ENCODE measurements at regions not wholly inside any gene's neighbourhood (a gene's known extent, or its start where the extent isn't known, plus 50 kb on each side); places are given as distances from the start of the nearest gene placed in this dataset.
"Not testable (repeated sequence)": the region's sequence is repeated elsewhere in the genome, so short reads cannot be mapped to it uniquely, and the experiment has no call there.

GRCh38 chr14:34053666-34054065 lies 102.8 kb upstream of the EGLN3 start:
- Mint-ChIP-seq H3K9me3 (peaks cover 5 to 8% of the 10 kb centered on the region in 2 donors), H3K27ac (no peak overlapping the region)

GRCh38 chr14:34052658-34053014 lies 101.8 kb upstream of the EGLN3 start:
- peaks cover 0 to 7% of the 10 kb centered on the region in 2 donors for H3K27me3 Mint-ChIP-seq
- H3K27ac Mint-ChIP-seq: no peak overlapping the region
- peaks cover 5 to 8% of the 10 kb centered on the region in 2 donors for H3K9me3 Mint-ChIP-seq
- no peak for DNase-seq
- H3K36me3 Mint-ChIP-seq (ENCODE audit: insufficient read depth): no peaks in the 10 kb centered on the region
- ATAC-seq (replicated peaks): no peak
- peak overlapping the region; percentile 2 to 11 for H3K4me3 Mint-ChIP-seq
- peaks cover 0 to 16% of the 10 kb centered on the region in 2 donors for H3K4me1 Mint-ChIP-seq (ENCODE audit: low read depth in 2 of 2)

More at GRCh38 chr14:34053666-34054065, 102.8 kb upstream of the EGLN3 start:
- peaks cover 0 to 7% of the 10 kb centered on the region in 2 donors for H3K27me3 Mint-ChIP-seq
- H3K4me1 Mint-ChIP-seq (ENCODE audit: low read depth in 2 of 2): peaks cover 0 to 16% of the 10 kb centered on the region in 2 donors
- DNase-seq (no peak), ATAC-seq (replicated peaks) (no peak)
- H3K36me3 Mint-ChIP-seq (ENCODE audit: insufficient read depth): no peaks in the 10 kb centered on the region
- no peak overlapping the region for H3K4me3 Mint-ChIP-seq

GRCh38 chr14:34051966-34052657 lies 101.2 kb upstream of the EGLN3 start:
- DNase-seq (no peak), ATAC-seq (replicated peaks) (no peak)
- Mint-ChIP-seq H3K9me3 (peaks cover 5 to 8% of the 10 kb centered on the region in 2 donors), H3K27ac (no peak overlapping the region), H3K36me3 (ENCODE audit: insufficient read depth) (no peaks in the 10 kb centered on the region), H3K4me1 (ENCODE audit: low read depth in 2 of 2) (peaks cover 0 to 16% of the 10 kb centered on the region in 2 donors), H3K4me3 (peak overlapping the region in 1 of 2 donors; percentile 2), H3K27me3 (peaks cover 0 to 7% of the 10 kb centered on the region in 2 donors)

GRCh38 chr14:34050606-34051005 lies 99.7 kb upstream of the EGLN3 start:
- H3K27me3 Mint-ChIP-seq: peaks cover 0 to 7% of the 10 kb centered on the region in 2 donors
- ATAC-seq (replicated peaks): no peak
- no peak overlapping the region for H3K27ac Mint-ChIP-seq
- peaks cover 0 to 19% of the 10 kb centered on the region in 2 donors for H3K4me1 Mint-ChIP-seq (ENCODE audit: low read depth in 2 of 2)
- H3K4me3 Mint-ChIP-seq: no peak overlapping the region
- H3K9me3 Mint-ChIP-seq: peaks cover 5 to 8% of the 10 kb centered on the region in 2 donors
- DNase-seq: no peak
- H3K36me3 Mint-ChIP-seq (ENCODE audit: insufficient read depth): no peaks in the 10 kb centered on the region

- Mint-ChIP-seq H3K27ac (no peak overlapping the region), H3K4me1 (ENCODE audit: low read depth in 2 of 2) (peaks cover 0 to 19% of the 10 kb centered on the region in 2 donors), H3K27me3 (peaks cover 0 to 7% of the 10 kb centered on the region in 2 donors), H3K4me3 (no peak overlapping the region), H3K36me3 (ENCODE audit: insufficient read depth) (no peaks in the 10 kb centered on the region), H3K9me3 (peaks cover 5 to 8% of the 10 kb centered on the region in 2 donors)
- ATAC-seq (replicated peaks) (no peak), DNase-seq (no peak)
Observed at GRCh38 chr14:34049790-34050189, 98.9 kb upstream of the EGLN3 start.

DNA sequence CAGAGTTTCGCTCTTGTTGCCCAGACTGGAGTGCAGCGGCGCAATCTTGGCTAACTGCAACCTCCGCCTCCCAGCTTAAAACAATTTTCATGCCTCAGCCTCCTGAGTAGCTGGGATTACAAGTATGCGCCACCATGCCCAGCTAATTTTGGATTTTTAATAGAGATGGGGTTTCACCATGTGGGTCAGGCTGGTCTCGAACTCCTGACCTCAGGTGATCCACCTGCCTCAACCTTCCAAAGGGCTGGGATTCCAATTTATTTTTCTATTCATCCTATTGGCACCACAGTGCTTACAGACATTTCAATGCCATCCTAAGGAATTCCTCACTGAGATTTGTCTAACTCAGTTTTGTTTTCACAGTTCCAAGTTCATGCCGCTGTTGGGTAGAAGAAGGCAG lies 98.3 kb upstream of the EGLN3 start:
- peaks cover 0 to 24% of the 10 kb centered on the region in 2 donors for H3K4me1 Mint-ChIP-seq (ENCODE audit: low read depth in 2 of 2)
- not testable (repeated sequence) for H3K27me3 Mint-ChIP-seq; H3K9me3 Mint-ChIP-seq; ATAC-seq (replicated peaks); H3K4me3 Mint-ChIP-seq; H3K27ac Mint-ChIP-seq; H3K36me3 Mint-ChIP-seq (ENCODE audit: insufficient read depth); DNase-seq

DNA sequence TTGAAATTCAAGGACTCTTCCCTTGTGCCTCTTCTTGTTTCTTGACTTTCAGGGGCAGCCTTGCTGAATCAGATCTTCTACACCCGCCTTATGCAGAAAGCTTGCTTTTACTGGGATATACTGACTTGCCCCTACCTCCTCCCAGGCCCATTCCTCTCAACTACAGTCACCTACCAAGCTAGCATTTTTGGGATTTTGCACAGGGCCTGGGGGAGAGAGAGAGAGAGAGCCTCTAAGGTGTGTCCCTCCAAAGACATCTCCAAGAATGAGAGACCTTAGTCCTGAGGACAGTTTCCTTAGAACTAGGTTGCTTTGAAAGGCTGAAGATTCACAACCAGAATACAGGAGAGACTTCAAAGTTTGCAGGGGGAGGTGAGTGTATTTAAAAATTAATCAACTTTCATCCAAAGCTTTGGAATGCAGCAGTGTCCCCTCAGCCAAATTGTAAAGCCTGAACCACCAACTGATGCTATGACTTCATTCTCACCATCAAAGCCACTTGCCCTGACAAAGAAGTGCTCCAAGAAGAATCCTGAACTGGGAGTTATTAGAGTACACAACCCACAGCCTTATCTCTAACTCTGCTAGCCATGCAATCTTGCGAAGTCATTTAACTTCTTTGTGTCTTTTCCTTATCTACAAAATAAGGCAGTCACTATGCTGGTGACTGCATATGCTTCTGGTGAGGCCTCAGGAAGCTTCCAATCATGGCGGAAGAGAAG lies 96.1 kb upstream of the EGLN3 start:
- no peak for ATAC-seq (replicated peaks)
- H3K27ac Mint-ChIP-seq: no peak overlapping the region
- H3K9me3 Mint-ChIP-seq: peaks cover 3 to 5% of the 10 kb centered on the region in 2 donors
- no peaks in the 10 kb centered on the region for H3K36me3 Mint-ChIP-seq (ENCODE audit: insufficient read depth)
- no peaks in the 10 kb centered on the region for H3K27me3 Mint-ChIP-seq
- H3K4me3 Mint-ChIP-seq: no peak overlapping the region
- DNase-seq: no peak
- H3K4me1 Mint-ChIP-seq (ENCODE audit: low read depth in 2 of 2): peaks cover 0 to 27% of the 10 kb centered on the region in 2 donors

- no peak for ATAC-seq (replicated peaks)
- H3K27ac Mint-ChIP-seq: peak overlapping the region in 1 of 2 donors; percentile 62
- DNase-seq: no peak
- no peaks in the 10 kb centered on the region for H3K36me3 Mint-ChIP-seq (ENCODE audit: insufficient read depth)
- no peaks in the 10 kb centered on the region for H3K9me3 Mint-ChIP-seq
- H3K4me1 Mint-ChIP-seq (ENCODE audit: low read depth in 2 of 2): peaks cover 0 to 26% of the 10 kb centered on the region in 2 donors
- H3K27me3 Mint-ChIP-seq: no peaks in the 10 kb centered on the region
- peak overlapping the region in 1 of 2 donors; percentile 52 for H3K4me3 Mint-ChIP-seq
Observed at GRCh38 chr14:34044666-34045306, 93.9 kb upstream of the EGLN3 start.

DNA sequence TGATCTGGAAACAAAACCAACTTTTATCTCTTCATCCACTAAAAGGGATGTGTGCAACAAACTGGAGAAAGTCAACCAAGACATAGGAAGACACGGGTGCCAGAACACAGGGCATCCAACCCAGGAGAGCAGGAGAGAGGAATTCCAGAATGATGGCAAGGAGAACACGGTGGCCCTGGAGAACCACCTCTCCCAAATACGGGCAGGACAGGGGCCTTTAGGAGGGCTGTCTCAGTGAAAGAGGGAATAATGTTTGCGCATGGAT lies 93.4 kb upstream of the EGLN3 start:
- no peak for DNase-seq
- Mint-ChIP-seq H3K27ac (peak overlapping the region in 1 of 2 donors; percentile 62), H3K9me3 (peaks cover 0 to under 1% of the 10 kb centered on the region in 2 donors), H3K4me1 (ENCODE audit: low read depth in 2 of 2) (peaks cover 0 to 26% of the 10 kb centered on the region in 2 donors), H3K27me3 (no peaks in the 10 kb centered on the region), H3K36me3 (ENCODE audit: insufficient read depth) (no peaks in the 10 kb centered on the region), H3K4me3 (peak overlapping the region in 1 of 2 donors; percentile 52)
- ATAC-seq (replicated peaks): no peak

GRCh38 chr14:34043627-34044372 lies 92.9 kb upstream of the EGLN3 start:
- peaks cover 0 to 1% of the 10 kb centered on the region in 2 donors for H3K9me3 Mint-ChIP-seq
- peak overlapping the region in 1 of 2 donors; percentile 52 for H3K4me3 Mint-ChIP-seq
- peaks cover 0 to 28% of the 10 kb centered on the region in 2 donors for H3K4me1 Mint-ChIP-seq (ENCODE audit: low read depth in 2 of 2)

GRCh38 chr14:34041220-34041619 lies 90.3 kb upstream of the EGLN3 start:
- H3K9me3 Mint-ChIP-seq: peaks cover 0 to 1% of the 10 kb centered on the region in 2 donors
- peaks cover 0 to 31% of the 10 kb centered on the region in 2 donors for H3K4me1 Mint-ChIP-seq (ENCODE audit: low read depth in 2 of 2)
- H3K36me3 Mint-ChIP-seq (ENCODE audit: insufficient read depth): no peaks in the 10 kb centered on the region
- H3K27me3 Mint-ChIP-seq: no peaks in the 10 kb centered on the region
- ATAC-seq (replicated peaks): no peak
- no peak for DNase-seq
- H3K27ac Mint-ChIP-seq: no peak overlapping the region
- H3K4me3 Mint-ChIP-seq: no peak overlapping the region

More at GRCh38 chr14:34043627-34044372, 92.9 kb upstream of the EGLN3 start:
- Mint-ChIP-seq H3K36me3 (ENCODE audit: insufficient read depth) (no peaks in the 10 kb centered on the region), H3K27ac (peak overlapping the region in 1 of 2 donors; percentile 62), H3K27me3 (no peaks in the 10 kb centered on the region)
- DNase-seq: peak; percentile 19 to 53 (median 51)
- ATAC-seq (replicated peaks): peak; percentile 98

- Mint-ChIP-seq H3K27ac (no peak overlapping the region), H3K4me1 (ENCODE audit: low read depth in 2 of 2) (peaks cover 0 to 31% of the 10 kb centered on the region in 2 donors), H3K36me3 (ENCODE audit: insufficient read depth) (no peaks in the 10 kb centered on the region), H3K9me3 (peaks cover 0 to 1% of the 10 kb centered on the region in 2 donors), H3K4me3 (no peak overlapping the region), H3K27me3 (no peaks in the 10 kb centered on the region)
- DNase-seq (no peak), ATAC-seq (replicated peaks) (no peak)
Observed at GRCh38 chr14:34040766-34041165, 89.9 kb upstream of the EGLN3 start.

DNA sequence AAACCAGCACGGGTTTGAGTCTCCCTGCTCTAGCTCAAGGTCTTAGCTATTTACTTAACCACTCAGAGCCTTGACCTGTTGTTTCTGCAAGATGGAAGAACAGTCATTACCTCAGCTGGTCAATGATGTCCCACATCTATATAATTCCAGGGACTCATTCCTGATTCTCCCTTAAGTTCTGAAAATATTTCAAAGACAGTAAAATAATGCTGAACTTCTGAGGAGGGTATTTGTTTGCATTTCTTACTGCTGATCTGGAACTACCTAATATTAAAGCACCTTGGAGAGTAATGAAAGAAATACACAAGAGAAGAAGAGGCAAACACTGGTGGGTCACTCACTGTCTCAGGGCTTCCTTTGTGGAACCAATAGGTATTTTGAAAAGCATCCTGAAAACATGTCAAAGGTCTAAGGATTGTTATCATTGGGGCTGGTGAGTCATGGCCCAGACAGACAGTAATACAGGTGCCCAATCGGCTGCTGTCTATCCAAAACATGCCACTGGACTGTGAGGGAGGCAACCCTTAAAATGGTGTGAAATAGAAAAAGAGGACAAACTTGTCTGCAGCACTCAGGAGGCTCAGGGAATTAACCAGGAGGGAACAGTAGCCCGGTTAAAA lies 88.7 kb upstream of the EGLN3 start:
- no peak for ATAC-seq (replicated peaks)
- Mint-ChIP-seq H3K4me3 (no peak overlapping the region), H3K27me3 (no peaks in the 10 kb centered on the region), H3K9me3 (peaks cover 0 to 1% of the 10 kb centered on the region in 2 donors), H3K27ac (no peak overlapping the region), H3K4me1 (ENCODE audit: low read depth in 2 of 2) (peaks cover 0 to 30% of the 10 kb centered on the region in 2 donors), H3K36me3 (ENCODE audit: insufficient read depth) (no peaks in the 10 kb centered on the region)
- no peak for DNase-seq

All from effector memory CD8-positive, alpha-beta T cell (primary cell).